ENCODE measurements at regions not wholly inside any gene's neighbourhood (a gene's known extent, or its start where the extent isn't known, plus 50 kb on each side); places are given as distances from the start of the nearest gene placed in this dataset.

GRCh38 chr2:78127424-78127823, 605.2 kb upstream of the LRRTM4 start:
- H3K4me3 ChIP-seq (ENCODE audit: insufficient read depth, low read depth, low read length): no peak overlapping the region
- no peak overlapping the region for H2BK15ac ChIP-seq (ENCODE audit: low read depth, low read length)
- H3K9ac ChIP-seq (ENCODE audit: low read depth, low read length): no peak overlapping the region
- no peak overlapping the region for H3K14ac ChIP-seq (replicated peaks; ENCODE audit: low read depth, low read length)
- H2BK120ac ChIP-seq (ENCODE audit: low read depth, low read length): no peak overlapping the region
- TF ChIP-seq MAFK (IDR thresholded peaks at IDR 0.05; ENCODE audit: low read depth, low read length): no peak
- TF ChIP-seq BHLHE40 (IDR thresholded peaks at IDR 0.05; ENCODE audit: low read depth, low read length): no peak
- TF ChIP-seq CTCF (conservative IDR thresholded peaks at IDR 0.05; ENCODE audit: low read depth, low read length): no peak
- TF ChIP-seq MAZ (IDR thresholded peaks at IDR 0.05; ENCODE audit: borderline replicate concordance, low read depth, low read length): no peak
- TF ChIP-seq POLR2A (IDR thresholded peaks at IDR 0.05; ENCODE audit: low read depth, low read length): no peak
- CTCF ChIA-PET: interaction anchor here (1.4 kb wide), 1 partner anchor 11 kb away, joined by 3 read pairs; no protein-coding TSS in a partner anchor
- H3K9me3 ChIP-seq (ENCODE audit: control insufficient read depth, insufficient read depth, low read length): peaks cover 7% of the 10 kb centered on the region
- intact Hi-C loops (cut with micrococcal nuclease): no loop called here
- H2BK5ac ChIP-seq (ENCODE audit: low read depth, low read length, poor library complexity, severe bottlenecking): no peak overlapping the region
- no peak overlapping the region for H2AFZ ChIP-seq (replicated peaks; ENCODE audit: low read length, poor library complexity)
- no peaks in the 10 kb centered on the region for H3K79me1 ChIP-seq (ENCODE audit: low read depth in 1 of 2, low read length in 2 of 2)
- no peaks in the 10 kb centered on the region for H3K4me1 ChIP-seq (ENCODE audit: control insufficient read depth, insufficient read depth, low read length)
- no peak overlapping the region for H3K27ac ChIP-seq (ENCODE audit: insufficient read depth, low read length)
- no peak overlapping the region for H4K91ac ChIP-seq (ENCODE audit: insufficient read depth, low read depth, low read length)
- H3K4ac ChIP-seq (ENCODE audit: low read depth, low read length): no peak overlapping the region
- no peak overlapping the region for H2BK20ac ChIP-seq (ENCODE audit: low read depth, low read length)
- no peak overlapping the region for H2AK9ac ChIP-seq (replicated peaks; ENCODE audit: low read depth, low read length, poor library complexity)
- H4K8ac ChIP-seq (ENCODE audit: low read depth in 2 of 2, low read length in 2 of 2): no peak overlapping the region
- BruUV-seq (replicated peaks): no TSS peak
- H2AK5ac ChIP-seq (ENCODE audit: low read depth, low read length): no peak overlapping the region
- DNase-seq: no peak
- H3K18ac ChIP-seq (ENCODE audit: low read depth, low read length): no peak overlapping the region
- H3K36me3 ChIP-seq (ENCODE audit: control insufficient read depth, insufficient read depth, low read length): no peaks in the 10 kb centered on the region
- POLR2A ChIA-PET (ENCODE audit: unreplicated experiment): no interaction called here
- no peaks in the 10 kb centered on the region for H3K27me3 ChIP-seq (ENCODE audit: control insufficient read depth, insufficient read depth, low read length)
- no peak overlapping the region for H4K5ac ChIP-seq (ENCODE audit: low read depth, low read length)
- H3K56ac ChIP-seq (ENCODE audit: extremely low read depth, insufficient read depth, low read length): no peak overlapping the region
- no peak overlapping the region for H3K23ac ChIP-seq (ENCODE audit: low read depth, low read length)
- dilution Hi-C loops (cut with HindIII; ENCODE audit: low sequenced_read_pairs, unreplicated experiment): no loop called here
- WGBS, 2 experiments (ENCODE audit: extremely low coverage in 2 of 2, insufficient read length in 1 of 2): no CpG with 5 or more reads among the region's 4 CpGs
- no peak for ATAC-seq (ENCODE audit: low read depth)
- no peaks in the 10 kb centered on the region for H4K20me1 ChIP-seq (ENCODE audit: insufficient read depth, low read length)
- H3K9me1 ChIP-seq (ENCODE audit: insufficient read depth, low read length): no peaks in the 10 kb centered on the region
- no peak overlapping the region for H3K4me2 ChIP-seq (ENCODE audit: low read depth, low read length)
- in situ Hi-C loops (cut with MboI; ENCODE audit: low sequenced_read_pairs): no loop called here

Measured in IMR-90 (cell line).